GM18520 (cell line): ENCODE measurements at regions not wholly inside any gene's neighbourhood (a gene's known extent, or its start where the extent isn't known, plus 50 kb on each side); places are given as distances from the start of the nearest gene placed in this dataset.
"Not testable (repeated sequence)": the region's sequence is repeated elsewhere in the genome, so short reads cannot be mapped to it uniquely, and the experiment has no call there.

Source experiments
- ATAC-seq: cut with Tn5 transposase; IDR thresholded peaks from one replicate; pipeline ENCODE4 v1.9.1; 2021; ENCODE audit not compliant: unreplicated experiment

DNA sequence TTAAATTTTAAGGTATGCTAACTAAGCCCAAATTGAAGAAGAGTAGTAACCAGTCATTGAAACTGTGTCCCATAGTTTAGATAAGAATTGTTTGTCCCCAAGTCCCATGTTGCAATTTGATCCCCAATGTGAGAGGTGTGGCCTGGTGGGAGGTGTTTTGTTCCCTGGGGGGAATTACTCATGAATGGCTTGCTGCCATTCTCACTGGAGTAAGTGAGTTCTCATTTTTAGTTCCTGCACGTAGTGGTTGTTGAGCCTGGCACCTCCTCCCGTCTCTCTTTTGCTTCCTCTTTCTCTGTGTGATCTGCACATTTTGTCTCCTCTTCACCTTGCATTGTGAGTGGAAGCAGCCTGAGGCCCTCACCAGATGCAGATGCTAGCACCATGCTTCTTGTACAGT lies 1271.0 kb downstream of the NSUN3 start:
- ATAC-seq, result no peak

DNA sequence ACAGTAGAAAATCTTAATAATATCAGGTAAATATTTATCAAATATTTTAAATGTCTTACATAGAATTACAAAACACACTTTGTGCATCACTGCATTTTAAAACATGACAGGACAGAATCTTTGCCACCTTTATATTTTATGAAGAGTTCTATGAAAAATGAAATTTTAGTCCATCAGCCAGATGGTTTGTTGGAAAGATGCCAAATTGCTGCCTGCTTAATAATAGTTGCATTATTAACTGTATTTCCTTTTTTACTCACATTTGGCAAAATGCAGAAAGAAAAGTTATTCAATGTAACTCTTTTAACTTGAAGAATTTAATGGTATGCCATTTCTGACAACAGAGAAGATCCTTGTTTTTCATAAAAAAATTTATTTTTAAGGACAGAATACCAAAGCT lies 1271.6 kb downstream of the NSUN3 start:
- no peak for ATAC-seq

DNA sequence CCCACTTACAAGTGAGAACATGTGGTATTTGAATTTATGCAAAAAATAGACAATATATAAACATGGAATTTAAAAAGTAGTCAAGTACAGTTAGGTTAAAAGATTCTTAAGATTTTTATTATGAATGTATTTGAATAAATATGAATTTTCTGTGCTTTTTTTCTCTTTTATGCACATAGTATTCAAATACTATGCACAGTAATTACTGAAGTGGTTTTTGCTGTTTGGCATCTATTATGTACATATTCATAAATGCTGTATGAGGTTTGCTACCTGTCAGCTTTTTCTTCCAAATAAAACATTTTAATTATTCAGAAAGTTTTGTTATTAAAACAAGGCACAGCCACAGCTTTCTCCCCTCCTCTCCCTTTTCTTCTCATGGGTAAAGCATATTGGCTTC lies 1272.7 kb downstream of the NSUN3 start:
- no peak for ATAC-seq

DNA sequence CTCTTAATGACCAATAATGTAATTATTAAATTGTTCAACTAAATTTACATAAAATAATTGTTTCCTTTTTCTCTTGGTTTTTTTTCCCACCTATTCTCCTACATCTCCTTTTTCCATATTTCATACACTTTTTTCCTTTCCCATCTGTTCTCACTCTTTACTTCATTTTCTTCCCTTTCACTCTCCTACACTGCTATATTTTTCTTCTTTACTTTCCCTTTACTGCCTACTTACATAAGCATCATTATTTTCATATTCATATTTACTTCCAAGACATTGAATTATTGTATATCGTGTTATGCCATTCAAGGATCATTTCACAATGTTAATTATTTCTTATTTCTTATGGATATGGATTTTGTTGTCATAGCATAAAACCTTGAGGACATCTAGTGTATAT lies 1275.6 kb downstream of the NSUN3 start:
- ATAC-seq, result no peak

DNA sequence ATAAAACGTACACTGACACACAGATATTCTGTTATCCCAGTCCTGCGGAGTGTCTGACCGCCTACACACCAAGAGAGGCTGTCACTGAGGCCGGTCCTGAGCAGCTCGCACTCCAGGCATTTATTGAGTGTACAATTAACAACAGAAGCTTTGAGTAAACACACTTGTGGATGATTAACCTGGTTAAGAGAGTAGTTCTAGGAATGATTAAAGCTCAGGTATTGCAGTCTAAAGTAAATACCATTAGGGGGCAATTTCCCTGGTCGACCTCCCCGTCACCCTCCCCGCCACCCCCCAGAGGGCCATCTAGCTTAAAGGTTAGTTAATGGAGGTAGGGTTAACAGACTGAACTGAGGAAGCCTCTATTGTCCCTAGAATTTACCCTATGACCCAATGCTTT lies 1278.5 kb downstream of the NSUN3 start:
- ATAC-seq, result no peak

DNA sequence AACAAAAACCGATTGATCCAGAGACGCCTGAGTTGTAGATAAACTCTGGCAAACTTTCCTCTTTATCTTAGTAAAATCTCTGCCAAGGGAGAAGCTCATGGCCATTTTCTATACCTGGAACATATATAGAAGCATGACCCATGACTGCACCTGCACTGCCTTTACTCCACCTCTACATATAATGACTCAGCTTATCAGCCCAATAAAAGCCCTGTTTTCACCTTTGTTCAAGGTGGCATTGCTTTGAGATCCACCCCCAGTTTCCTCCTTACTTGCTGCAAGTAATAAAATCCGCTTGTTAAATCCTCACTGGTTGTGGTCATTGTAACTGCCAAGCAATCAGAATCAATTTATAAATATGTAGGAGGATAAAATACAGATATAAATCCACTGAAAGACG lies 1280.4 kb downstream of the NSUN3 start:
- no peak for ATAC-seq

DNA sequence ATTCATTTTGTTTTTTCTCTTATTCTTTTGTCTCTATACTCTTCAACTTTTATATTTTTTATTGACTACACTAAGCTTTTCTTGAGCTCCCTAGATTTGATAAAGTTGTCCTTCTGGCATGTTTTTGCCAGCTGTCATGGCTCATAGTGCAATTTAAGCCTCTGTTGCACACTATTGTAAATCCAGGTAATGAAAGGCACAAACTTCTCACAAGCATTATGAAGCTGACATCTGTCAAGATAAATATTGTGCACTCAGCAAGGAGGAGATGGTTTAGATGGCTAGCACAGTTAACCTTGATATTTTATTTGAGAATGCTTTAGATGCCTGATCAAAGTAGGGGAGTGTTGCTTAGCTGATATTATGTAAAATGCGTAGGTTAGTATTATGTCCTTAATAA lies 1280.9 kb downstream of the NSUN3 start:
- ATAC-seq, result no peak

DNA sequence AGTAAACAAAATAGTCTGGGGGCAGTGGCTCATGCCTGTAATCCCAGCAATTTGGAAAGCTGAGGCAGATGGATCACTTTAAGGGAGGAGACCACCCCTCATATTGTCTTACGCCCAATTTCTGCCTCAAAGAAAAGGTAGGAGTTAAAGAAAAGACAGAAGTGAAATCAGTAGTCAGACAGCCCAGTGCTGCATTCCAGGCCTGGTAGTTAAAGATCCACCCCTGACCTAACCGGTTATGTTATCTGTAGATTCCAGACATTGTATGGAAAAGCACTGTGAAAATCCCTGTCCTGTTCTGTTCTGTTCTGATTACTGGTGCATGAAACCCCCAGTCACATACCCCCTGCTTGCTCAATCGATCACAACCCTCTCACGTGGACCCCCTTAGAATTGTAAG lies 1285.1 kb downstream of the NSUN3 start:
- ATAC-seq, result not testable (repeated sequence)

DNA sequence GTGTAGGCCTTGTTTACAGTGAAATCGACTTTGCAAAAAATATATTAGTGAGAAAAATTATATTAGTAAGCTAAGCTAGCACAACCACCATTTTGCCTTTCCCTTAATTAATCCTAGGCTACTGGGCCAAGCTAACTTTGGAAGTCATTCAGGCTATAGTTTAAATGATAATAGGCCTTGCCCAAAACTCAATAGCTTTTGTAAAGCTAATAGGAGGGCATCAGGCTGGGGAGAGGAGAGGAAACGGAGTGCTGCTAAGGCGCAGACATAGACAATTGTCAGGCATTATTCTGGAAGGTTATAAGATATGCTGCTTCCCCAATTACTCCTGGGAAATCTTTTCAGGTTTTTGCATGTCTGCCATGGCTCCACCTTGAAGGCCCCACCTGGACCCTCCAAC lies 1286.0 kb downstream of the NSUN3 start:
- ATAC-seq, result no peak

DNA sequence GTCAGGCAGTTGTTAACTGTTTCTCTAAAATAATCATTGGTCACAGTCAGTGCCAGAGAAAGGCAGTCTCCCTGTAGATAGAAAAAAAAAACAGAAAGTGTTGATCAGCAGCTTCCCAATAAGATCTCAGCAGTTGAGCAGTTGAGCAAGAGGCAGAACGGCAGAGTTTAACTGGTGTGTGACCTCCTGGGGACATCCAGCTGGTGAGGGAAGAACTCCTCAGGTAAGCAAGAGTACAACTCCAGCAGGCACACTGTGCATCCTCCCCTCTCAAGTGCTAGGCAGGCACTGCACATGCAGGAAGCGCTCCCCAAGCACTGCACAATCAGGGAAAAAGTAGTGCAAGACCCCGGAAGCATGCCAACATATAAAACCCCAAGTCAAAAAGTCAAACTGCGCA lies 1287.2 kb downstream of the NSUN3 start:
- ATAC-seq, result no peak

DNA sequence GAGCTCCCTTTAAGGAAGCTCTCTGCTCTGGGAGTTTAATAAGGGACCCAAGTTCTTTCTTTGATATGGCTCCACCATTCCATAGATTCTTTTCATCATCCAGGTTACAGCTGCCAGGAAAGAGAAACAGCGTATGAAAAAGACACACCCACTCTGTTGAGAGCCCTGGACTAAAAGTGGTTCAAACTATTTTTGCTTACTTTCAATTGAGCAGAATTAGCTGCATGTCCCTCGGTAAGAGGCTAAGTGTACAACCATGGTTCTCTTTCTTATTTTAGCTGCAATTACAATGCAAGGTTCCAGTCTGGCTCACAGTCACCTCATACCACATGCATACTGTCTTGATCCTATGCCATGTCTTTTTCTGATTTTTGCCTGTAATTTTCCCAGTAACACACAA lies 1288.3 kb downstream of the NSUN3 start:
- ATAC-seq, result no peak

DNA sequence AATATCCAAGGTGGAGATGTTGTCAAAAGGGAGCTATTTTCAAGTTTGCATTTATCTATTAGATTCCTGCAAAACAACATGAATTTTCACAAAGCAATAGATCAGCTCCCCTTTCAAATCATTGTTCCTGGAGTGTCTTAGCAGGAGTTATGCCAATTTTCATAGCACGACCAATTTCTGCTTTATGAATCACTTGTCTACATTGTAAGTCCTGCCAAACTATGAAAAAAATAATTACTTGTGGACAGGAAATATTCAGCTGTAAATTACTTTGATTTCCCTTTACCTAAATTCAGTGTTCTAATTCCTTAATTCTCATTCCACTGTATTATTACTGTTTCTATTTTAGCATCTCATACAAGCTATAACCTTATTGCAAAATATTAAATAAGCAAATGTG lies 1289.6 kb downstream of the NSUN3 start:
- no peak for ATAC-seq

DNA sequence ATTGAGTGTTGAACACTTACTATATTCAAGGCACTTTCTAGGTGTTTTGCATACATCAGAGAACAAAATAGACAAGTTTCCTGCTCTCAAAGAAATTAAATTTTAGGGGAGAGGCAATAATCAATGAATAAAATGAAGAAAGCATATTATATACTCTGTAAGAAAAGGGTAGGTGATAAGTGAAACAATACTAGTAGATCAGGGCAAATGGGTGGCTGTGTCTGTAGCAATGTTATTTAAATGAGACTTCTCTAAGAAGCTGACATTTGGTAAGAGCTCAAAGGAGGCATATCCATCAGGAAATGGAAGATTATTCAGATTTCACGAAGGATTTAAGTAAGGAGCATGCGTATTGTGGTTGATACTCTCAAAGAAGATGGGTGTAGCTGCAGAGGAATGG lies 1291.6 kb downstream of the NSUN3 start:
- no peak for ATAC-seq

DNA sequence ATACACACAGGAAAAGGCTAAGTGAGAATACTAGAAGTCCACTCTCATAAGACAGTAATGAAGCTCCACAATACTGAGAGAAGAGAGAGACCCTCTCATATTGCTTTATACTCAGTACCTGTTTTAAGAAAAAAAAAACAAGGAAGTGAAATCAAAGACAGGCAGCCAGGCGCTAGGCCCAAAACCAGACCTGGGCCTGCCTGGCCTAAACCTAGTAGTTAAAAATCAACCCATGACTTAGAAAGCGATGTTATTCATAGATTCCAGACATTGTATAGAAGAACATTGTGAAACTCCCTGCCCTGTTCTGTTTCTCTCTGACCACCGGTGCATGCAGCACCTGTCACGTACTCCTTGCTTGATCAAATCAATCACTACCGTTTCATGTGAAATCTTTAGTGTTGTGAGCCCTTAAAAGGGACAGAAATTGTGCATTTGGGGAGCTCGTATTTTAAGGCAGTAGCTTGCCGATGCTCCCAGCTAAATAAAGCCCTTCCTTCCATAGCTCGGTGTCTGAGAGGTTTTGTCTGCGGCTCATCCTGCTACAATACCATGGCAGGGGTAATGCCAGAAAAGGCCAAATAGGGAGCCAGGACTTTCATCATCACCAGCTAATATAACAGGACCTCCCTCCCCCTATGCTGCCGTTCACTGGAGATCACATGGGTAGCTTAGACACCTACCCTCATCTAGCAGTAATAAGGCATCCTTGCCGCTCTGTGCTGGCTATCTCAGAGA lies 1294.1 kb downstream of the NSUN3 start:
- ATAC-seq, result no peak

DNA sequence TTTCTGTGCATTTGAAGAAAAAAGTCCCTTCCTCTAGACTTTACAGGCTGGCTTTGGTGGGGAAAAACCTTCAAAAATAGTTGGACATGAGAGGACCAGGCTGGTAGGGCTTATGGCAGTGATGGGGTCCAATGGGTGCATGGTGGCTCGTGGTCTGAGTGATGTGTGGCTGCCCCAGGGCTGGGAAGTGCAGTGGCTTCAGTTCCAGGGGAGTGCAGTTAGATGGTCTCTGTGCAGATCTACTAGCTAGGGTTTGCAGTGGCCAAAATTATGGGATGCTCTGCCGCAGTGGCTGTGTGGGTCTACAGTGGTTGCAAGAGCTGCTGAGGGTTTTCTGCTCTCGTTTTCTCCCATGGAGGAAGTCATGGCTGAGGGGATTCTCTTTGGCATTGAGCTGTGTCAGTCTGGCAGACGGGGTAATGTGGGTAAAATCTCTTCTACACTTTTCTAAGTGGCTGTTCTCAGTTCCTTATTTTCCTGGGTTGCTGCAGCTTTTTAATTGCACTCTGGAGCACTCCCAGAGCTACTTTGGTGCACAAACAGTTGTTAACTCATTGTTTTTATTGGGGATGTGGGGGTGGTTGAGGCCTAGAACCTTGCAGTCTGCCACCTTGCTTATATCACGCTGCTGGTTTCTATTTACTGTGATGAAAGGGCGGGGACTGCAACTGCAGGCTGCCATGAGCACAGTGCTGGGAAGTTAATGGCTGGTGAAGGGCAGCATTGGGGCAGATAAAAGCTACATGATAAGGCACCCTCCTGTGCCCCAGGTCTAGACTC lies 1324.6 kb downstream of the NSUN3 start:
- ATAC-seq, result no peak

DNA sequence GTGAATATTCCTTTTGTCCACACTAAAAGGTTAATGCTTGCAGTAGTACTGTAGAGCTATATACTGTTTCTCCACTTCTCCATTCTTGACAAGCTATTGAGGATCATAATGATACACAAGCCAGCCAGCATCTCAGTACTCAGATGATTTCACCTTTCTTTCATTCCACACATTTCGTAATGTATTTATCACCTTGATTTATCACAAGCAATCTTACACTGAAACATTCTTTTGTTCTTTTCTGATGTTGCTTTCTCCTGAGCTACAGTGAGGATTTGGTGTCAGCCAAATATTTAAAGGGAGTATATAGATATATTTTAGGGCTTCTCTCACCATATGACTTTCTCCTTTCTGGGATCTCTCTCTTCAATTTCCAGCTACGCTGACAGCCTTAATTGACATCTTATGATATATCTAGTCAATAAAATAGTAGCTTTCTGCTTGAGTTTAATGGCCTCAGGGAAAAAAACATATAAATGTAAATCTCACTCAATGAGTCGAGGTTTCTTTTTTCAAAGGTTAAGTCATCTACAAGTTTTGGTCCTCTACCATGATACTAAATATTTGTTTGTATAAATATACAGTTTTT lies 1327.0 kb downstream of the NSUN3 start:
- ATAC-seq, result no peak

DNA sequence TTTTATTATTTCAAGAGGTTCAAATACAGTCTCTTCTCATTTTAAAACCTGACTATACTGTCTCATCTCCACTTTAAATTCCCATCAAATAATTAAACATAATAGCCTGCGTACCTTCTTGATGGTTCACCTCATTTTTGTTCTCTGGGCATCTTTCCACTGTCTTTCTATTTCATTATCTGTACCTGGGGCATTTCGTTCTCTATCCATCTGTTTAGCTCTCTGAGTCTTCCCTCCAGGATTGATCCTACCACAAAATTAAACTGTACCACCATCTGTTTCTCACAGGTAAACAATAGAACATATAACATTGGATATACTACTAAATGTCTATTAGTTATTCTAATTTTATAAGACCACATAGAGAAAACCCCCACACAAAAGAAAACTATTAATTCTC lies 1331.4 kb downstream of the NSUN3 start:
- ATAC-seq, result no peak

DNA sequence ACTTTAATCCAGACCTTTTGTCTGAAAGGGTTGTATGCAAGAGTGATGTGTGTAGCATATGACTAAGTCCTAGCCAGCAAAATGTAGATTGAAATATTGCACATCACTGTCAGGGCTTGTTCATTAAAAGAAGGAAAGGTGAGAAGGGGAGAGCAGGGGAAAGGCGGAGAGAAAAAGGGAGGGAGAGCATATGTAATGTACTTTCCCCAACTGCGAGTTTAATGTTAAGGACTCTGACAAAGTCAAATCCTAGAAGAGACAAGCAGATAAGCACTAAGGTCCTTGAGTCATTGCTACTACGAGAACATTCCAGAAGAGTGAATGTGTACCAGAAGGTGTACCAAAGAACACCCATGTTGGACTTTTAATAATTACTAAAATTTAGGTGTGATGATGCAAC lies 1336.7 kb downstream of the NSUN3 start:
- ATAC-seq, result no peak

DNA sequence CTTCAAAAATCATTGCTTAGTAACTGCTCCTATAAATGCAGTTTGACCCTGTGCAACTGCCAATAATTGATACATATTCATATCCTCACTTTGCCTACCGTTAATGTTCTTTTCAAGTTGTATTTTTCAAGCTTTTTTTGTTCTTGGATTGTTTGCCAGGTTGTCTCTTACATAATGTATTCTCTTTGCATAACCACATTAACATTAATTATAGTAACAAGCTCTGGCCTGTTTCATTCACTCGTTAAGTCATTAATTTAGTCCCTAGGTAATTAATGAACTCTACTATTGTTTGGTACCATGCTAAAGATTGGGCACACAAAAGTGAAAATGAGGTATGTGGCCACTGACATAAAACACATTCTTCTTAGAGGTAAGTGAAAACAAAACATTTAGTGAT lies 1338.8 kb downstream of the NSUN3 start:
- ATAC-seq, result no peak

DNA sequence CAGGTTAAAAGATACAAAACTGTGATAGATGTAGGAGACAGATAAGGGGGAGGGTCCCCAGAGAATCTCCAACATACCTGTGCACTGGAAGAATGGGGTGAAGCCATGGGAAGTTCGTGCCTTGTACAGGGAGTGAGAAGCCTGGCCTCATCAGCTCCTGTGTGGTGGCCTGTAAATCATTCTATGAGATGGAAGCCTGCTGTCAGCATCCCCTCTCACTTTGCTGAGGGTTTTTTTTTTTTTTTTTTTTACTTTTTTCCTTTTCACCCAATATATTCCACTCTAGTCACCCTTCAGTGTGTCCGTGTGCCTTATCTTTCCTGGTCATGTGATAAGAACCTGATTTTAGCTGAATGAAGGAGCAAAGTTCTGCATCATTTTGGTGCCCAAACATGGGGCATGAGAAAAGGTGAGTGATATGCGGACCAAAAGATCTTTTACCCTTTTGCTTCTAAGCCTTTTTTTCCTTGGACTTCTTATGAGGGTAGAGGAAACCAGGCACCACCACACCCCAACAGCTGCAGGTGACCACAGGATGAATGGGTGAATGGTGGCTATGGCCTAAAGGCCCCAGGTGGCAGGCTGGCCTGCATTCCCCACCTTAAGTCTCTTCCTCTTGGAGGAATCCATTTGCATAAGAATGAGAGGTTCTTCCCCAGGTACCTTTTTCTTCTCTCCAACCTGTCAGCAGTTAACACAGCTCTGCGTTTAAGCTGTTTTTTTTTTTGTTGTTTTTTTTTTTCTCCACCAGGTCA lies 1345.0 kb downstream of the NSUN3 start:
- no peak for ATAC-seq

DNA sequence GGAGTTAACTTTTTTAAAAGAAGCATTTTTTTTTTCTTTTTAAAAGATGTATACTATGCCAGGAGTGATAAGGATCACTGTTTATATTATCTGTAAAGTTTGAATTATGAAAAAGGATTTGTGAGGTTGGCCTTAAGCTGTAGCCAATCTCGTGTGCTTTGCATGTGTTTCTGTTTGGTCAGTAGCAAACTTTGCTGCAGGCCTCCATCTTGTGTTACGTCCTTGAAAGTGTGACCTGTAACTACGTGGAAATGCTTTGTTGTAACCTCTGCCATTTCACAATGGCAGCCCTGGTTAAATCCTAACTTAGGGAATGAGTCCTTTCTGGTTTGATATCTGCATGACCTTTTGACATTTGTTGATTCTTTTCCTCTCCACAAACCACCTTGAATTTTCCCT lies 1345.6 kb downstream of the NSUN3 start:
- no peak for ATAC-seq

DNA sequence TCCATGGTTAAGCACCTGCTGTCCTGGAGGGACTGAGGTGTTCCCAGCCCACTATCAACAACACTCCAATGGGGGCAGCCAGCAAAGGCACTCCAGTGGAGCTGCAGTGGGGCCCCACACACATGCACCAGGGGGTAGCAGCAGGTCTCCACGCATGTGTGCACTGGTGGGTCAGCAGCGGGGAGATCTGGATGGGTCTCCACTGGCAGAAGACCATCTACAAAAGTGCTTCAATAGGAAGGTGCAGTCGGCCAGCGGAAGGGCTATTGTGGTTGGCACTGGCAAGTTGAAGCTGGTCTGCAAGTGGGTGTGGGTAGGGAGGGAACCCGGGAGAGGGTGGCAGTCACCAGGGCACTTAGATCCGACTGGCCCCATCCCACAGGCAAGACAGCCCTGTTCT lies 1355.4 kb downstream of the NSUN3 start:
- ATAC-seq, result no peak
